Activated CD4-positive, CD25-positive, alpha-beta regulatory T cell treated with anti-CD3 and anti-CD28 coated beads, Interleukin-2, amount 50 U/mL, for 24 hours (primary cell): ENCODE measurements at regions not wholly inside any gene's neighbourhood (a gene's known extent, or its start where the extent isn't known, plus 50 kb on each side); places are given as distances from the start of the nearest gene placed in this dataset.

ENCODE experiments used
- ATAC-seq, 2 donors: fragments of 150-1000 bp; cut with Tn5 transposase; one replicate each; pipeline ENCODE4 v1.10.0; 2021; ENCODE audit warnings: mild to moderate bottlenecking in 1 of 2, moderate library complexity in 1 of 2

DNA sequence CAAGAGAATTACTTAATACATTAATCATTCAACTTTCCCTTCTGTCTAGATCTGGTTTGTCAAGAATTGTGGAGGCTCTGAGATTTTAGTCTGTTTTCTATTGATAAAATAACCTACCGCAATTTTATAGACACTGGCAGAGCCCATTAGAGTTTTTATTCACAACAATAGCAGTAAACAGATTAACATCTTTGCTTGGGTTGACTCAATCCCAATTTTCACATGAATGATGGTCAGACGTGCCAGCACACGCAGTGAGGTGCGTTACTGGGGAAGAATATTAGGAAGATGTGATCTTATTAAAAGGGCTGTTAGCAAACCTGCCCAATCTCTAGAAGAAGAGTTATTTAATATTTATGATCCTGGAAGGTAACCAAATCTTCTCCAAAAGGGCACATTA lies 736.6 kb downstream of the MRPL39 start:
- ATAC-seq: no peak

DNA sequence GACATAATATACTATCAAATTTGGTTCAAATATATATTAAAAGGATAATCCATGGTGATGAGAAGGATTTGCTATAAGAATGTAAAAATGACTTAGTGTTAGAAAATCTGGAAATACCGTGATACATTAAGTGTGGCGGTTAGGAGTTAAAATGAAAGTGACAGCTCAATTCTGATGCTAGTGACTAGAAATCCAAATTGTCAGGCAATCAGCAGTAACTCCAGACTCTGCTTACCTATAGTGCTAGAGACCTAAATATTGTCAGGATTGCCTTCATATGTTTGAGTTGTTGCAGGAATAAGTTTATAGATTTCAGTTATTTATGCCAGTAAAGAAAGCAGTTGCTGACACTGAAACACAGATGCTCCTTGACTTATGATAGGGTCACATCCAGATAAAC lies 737.4 kb downstream of the MRPL39 start:
- ATAC-seq: no peak

- no peak for ATAC-seq
Measured at GRCh38 chr21:24868117-24868516, 739.2 kb downstream of the MRPL39 start.

GRCh38 chr21:24861471-24861870 lies 745.8 kb downstream of the MRPL39 start:
- ATAC-seq: no peak

DNA sequence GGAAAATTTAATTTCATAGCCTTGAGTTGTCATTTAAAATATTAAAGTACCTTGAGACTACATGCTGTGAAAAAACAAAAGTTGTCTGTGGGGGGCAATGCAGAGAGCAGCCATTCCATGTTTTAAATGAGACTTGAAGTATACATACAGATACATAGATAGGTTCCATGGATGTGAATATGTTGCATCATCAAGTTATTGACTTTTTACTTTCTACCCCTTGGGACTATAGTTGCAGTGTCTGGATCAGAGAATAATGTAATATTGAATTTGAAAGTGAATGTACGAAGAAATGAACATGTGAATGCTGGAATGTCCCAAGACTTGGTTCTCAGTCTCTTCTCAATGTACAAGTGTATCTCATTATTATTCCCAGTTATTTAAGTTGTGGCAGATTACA lies 751.0 kb downstream of the MRPL39 start:
- no peak for ATAC-seq

DNA sequence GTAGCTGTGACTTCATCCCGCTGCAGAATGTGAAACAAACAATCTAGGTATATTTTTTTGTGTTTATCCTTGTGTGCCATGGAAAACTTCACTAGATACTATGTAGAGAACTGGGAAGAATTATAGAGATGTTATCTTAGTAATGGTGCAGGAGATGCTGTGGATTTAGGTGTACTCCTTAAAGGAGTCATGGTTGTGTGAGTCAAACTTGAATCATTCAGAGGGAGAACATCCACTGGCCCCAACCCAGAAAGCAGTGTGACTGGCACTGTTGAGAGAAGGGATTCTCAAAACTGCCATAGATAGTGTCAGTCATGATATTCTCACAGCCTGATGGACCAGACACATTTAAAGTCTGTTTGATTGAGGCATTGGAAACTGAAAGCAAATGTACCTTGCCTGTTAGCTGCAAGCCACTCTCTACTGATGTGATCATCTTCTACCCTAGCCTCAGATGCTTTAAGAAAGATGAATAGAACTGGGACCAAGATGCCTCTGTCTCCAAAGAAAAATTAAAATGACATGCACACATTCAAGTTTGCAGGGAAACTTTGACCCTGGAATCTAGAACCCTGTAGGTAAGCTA lies 754.6 kb downstream of the MRPL39 start:
- no peak for ATAC-seq

- no peak for ATAC-seq
Measured at GRCh38 chr21:24850121-24850520, 757.2 kb downstream of the MRPL39 start.

- ATAC-seq: no peak
Measured at GRCh38 chr21:24844671-24845070, 762.6 kb downstream of the MRPL39 start.

DNA sequence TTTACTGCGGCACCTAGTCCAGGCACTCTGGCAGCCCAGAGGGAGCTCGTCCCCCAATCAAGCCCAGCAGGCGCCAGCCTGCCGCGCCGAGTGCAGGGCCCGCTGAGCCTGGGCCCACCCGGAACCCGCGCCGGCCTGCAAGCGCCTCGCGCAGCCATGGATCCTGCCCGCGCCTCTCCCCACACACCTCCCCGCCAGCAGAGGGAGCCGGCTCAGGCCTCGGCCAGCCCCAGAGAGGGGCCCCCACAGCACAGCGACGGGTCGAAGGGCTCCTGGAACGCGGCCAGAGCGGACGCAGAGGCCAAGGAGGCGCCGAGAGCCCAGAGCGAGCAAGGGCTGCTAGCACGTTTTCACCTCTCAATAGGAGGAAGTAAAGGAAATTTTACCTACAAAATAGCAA lies 767.0 kb downstream of the MRPL39 start:
- no peak for ATAC-seq

GRCh38 chr21:24832961-24833360 lies 774.3 kb downstream of the MRPL39 start:
- ATAC-seq: no peak

- no peak for ATAC-seq
Measured at GRCh38 chr21:24829397-24829796, 777.9 kb downstream of the MRPL39 start.

DNA sequence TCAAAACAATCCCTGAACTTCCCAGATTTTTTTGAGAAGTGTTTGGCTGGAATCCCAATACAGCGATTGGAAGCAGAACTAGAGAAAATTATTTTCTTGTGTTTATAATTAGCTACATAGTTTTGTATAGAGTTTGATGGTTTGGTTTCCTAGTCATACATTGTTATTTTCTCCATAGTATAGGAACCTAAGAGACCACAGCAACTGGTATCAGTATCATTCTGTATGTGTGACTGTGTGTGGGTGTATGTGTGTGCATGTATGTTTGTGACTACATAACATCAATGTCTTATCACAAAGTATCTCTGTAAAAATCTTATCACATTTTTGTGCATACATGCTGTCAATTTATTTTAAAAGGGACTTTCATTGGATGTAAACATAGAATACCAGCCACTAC lies 780.5 kb downstream of the MRPL39 start:
- no peak for ATAC-seq

- ATAC-seq: no peak
Measured at GRCh38 chr21:24825348-24825747, 781.9 kb downstream of the MRPL39 start.

GRCh38 chr21:24824209-24824608 lies 783.1 kb downstream of the MRPL39 start:
- no peak for ATAC-seq

- ATAC-seq: no peak
Measured at GRCh38 chr21:24823247-24823646, 784.0 kb downstream of the MRPL39 start.

- ATAC-seq: no peak
Measured at GRCh38 chr21:24785033-24785432, 822.2 kb downstream of the MRPL39 start.

DNA sequence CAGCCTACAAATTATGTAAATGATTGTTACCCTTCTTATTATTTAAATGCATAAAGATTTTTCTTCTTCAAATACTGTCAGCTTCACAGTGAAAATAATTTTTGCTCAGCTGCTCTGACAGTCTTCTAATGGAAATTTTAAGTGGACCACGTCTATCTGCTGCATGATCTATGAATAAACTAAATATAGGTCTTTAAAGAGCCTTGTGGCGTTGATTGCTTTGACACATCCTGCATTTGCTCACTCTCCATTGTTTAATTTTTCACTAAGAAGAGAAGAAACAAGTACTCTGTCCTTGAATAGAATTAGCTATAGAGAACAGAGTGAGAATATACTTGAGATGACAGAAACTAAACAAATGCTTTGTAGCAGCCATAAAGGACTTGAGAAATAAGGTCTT lies 826.1 kb downstream of the MRPL39 start:
- ATAC-seq: no peak

GRCh38 chr21:24759348-24760075 lies 847.8 kb downstream of the MRPL39 start:
- no peak for ATAC-seq

DNA sequence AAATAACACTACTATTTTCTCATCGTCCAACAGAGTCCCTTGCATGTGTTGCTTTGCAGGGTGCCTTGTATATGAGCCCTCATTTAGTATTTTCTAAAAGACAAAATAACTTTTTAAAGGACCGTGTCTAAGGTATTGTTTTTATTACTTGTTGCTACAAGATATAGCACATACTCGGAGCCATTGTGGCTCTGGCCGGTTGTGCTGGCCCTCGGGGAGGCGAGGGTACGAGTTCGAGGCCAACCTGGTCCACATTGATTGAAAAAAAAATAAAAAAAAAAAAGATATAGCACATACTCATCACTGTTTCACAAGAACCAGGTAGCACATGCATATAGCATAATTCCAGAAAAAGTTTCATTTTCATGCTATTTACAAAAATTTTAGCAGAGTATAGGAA lies 869.2 kb downstream of the MRPL39 start:
- no peak for ATAC-seq

GRCh38 chr21:24737296-24737850 lies 869.9 kb downstream of the MRPL39 start:
- no peak for ATAC-seq

GRCh38 chr21:24730661-24731060 lies 876.6 kb downstream of the MRPL39 start:
- no peak for ATAC-seq

- no peak for ATAC-seq
Measured at GRCh38 chr21:24729568-24729967, 877.7 kb downstream of the MRPL39 start.

GRCh38 chr21:24727803-24728440 lies 879.4 kb downstream of the MRPL39 start:
- no peak for ATAC-seq
